GM18505 (cell line): ENCODE measurements at regions not wholly inside any gene's neighbourhood (a gene's known extent, or its start where the extent isn't known, plus 50 kb on each side); places are given as distances from the start of the nearest gene placed in this dataset.

ENCODE experiments used
- ATAC-seq: cut with Tn5 transposase; IDR thresholded peaks from one replicate; pipeline ENCODE4 v1.9.1; 2021; ENCODE audit not compliant: unreplicated experiment
- POLR2A ChIP-seq: IDR thresholded peaks from 4 replicates; pipeline ENCODE4 v1.6.1; 2011; ENCODE audit warnings: borderline replicate concordance; ENCODE audit not compliant: insufficient read depth, insufficient read length; ENCODE audit errors: extremely low read depth

DNA sequence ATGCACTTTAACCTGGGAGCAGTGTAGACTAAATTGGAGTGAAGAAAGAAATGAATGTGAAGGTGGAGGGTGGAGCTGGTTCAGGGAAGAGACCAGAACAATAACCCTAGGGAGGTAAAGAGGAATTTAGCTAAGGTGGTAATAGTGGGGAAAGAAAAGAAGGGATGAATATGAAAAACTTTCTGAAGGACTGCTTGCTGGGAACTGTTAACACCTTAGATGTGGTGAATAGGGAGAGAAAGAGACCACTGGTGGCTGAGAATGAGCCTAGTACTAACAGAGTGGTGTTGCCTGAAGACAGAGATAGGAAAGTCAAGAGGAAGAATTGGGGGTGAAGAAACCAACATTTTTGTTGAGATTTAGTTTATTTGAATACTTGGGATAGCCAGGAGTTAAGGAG lies 78.4 kb upstream of the HS3ST5 start:
- TF ChIP-seq POLR2A, result no peak
- no peak for ATAC-seq

DNA sequence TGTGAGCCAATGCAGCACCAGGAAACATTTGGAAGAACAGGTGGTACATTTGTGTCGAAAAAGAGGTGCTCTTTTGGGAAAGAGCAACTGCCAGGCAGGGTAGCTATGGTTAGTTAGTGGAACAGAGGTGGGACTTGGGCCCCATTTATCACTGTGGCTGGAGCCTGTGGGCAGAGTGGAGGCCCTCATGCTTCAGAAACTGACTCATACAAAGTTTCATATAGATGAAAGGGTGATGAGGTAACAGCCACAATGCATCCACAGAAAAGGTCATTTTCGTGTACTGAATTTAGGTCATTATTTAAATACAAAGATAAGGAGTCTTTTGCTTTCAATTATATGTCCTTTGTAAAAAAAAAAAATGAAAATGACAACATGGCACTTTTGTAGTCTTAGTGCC lies 76.4 kb upstream of the HS3ST5 start:
- no peak for TF ChIP-seq POLR2A
- peak; percentile 99 for ATAC-seq

DNA sequence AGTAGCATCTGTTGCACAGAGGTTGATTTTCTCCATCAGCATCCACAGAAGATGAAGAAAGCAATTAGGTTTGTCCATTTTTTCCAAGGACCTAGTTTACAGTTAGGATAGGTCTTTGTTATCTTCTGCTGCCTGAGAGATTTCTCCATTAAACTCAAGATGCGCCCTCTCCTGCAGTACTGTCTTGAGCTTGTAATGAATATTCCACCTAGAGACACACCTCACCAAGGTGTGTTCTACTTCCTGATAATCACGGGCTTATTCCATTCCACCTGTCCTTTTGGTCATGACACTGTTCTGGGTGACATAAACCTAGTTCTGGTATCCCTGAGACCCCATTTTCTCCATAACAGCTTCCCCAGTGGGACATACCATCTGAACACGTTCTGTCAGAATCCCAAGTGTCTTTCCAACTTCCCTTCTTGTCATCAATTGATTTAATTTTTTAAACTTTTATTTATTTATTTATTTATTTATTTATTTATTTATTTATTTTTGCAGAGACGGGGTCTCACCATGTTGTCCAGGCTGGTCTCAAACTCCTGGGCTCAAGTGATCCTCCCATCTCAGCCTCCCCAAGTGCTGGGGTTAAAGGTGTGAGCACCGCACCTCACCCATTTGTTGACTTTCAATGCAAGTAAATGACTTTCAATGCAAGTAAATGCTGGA lies 75.6 kb upstream of the HS3ST5 start:
- ATAC-seq, result no peak
- no peak for TF ChIP-seq POLR2A

DNA sequence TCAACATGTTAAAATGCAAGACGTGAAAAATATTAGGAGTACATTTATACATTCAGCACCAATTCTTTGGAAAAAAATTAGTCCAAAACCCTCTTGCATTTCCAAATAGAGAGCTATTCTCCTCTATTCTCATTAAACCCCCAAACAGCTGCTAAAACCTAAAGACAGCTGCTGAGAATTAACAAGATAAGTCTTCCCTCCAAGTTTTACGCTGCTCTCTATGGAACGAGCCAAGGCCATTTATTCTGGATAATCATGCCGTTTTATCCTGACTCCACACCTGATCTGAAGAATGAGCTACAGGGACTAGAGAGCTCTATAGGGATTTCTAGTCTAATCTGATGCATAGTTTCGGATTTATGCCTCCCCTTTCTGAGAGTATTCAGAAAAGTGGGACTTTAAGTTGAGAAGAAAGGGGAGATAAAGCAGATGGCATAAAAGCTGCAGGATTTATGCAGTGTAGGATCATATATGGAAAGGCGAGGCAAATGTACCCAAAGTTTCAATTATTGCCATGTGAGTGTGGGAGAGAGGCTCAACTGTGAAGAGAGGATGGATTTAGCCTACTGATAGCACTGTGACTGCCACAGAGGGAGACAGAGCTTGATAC lies 64.7 kb upstream of the HS3ST5 start:
- ATAC-seq, result no peak
- no peak for TF ChIP-seq POLR2A

DNA sequence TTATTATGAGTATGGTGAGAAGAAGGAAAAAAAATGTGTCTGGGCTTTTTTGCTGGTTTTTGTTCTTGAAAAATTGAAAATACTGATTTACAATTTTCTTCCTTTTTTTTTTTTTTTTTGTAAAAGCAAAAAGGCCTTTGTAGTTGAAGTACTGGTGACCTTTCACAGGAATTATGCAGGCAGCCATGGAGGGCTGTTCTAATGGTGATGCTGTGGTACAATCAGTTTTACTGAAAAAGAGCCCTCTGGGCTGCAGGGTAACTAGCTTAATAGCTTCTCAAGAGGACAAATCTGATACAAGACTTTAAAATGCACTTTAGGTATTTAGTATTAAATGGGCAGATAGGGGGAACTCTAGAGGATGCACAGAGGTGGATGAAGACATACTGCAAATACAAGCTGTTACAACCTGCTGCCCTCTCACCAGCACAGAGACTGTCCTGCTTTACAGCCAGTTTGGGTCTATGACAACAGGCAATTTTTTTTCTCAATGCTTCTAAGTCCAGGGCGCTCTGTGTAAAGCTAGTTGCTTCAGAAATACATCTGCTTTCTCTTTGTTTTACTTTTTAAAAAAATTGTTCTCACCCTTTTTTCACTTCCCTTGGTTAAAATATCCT lies 61.6 kb upstream of the HS3ST5 start:
- ATAC-seq, result no peak

DNA sequence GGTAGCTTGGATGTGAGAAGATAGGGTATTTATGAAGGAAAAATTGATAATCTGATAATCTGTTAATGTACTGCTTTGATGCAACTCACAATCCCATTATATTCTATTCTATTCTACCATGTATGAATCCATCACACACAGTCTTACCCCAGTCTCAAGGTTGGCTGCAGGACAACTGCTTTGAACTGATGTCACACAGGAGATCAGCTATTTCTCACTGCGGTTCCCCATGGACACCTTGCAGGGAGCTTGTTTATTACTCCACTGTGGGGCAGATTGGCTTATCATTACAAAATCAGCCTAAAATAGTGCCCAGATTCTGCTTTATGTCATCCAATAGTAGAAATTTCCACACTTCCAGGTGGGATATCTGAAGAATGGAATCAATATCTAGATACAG lies 61.0 kb upstream of the HS3ST5 start:
- TF ChIP-seq POLR2A, result no peak
- no peak for ATAC-seq

More for the DNA sequence above, 61.6 kb upstream of the HS3ST5 start:
- no peak for TF ChIP-seq POLR2A

DNA sequence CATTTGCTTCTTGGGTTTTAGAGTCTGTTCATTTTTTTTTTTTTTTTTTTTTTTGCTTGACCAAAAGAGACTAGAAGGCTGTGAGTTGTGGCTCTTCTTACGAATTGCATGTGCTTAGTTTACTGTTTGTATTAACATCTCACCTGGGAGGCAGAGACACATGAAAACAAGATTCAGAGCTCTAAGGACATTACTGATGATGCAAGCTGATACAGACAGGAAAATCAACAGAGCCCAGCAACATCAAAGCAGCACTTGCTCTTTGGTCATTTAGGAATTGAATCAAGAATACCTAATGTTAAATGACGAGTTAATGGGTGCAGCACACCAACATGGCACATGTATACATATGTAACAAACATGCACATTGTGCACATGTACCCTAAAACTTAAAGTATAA lies 55.7 kb upstream of the HS3ST5 start:
- ATAC-seq, result no peak
- TF ChIP-seq POLR2A, result no peak
